Duodenal mucosa (tissue), 2 donors: ENCODE measurements at regions not wholly inside any gene's neighbourhood (a gene's known extent, or its start where the extent isn't known, plus 50 kb on each side); places are given as distances from the start of the nearest gene placed in this dataset.

Experiments used
- H3K27ac ChIP-seq: one replicate; pipeline ENCODE4 v1.7.0; 2013; ENCODE audit warnings: low read depth, low read length
- H3K27me3 ChIP-seq, 2 donors: one replicate each; pipeline ENCODE4 v1.7.0; 2013; ENCODE audit warnings: low read length in 2 of 2, control low read depth in 1 of 2; ENCODE audit not compliant: insufficient read depth in 2 of 2, control insufficient read depth in 1 of 2
- H3K36me3 ChIP-seq, 2 donors: one replicate each; pipeline ENCODE4 v1.7.0; 2013; ENCODE audit warnings: low read length in 2 of 2, control low read depth in 1 of 2; ENCODE audit not compliant: insufficient read depth in 2 of 2, control insufficient read depth in 1 of 2
- H3K4me1 ChIP-seq, 2 donors: one replicate each; pipeline ENCODE4 v1.7.0; 2013; ENCODE audit warnings: low read length in 2 of 2, control low read depth in 1 of 2; ENCODE audit not compliant: insufficient read depth in 2 of 2, control insufficient read depth in 1 of 2
- H3K4me3 ChIP-seq, 2 donors: one replicate each; pipeline ENCODE4 v1.7.0; 2013; ENCODE audit warnings: low read length in 2 of 2, low read depth in 1 of 2
- H3K9ac ChIP-seq, 2 donors: one replicate each; pipeline ENCODE4 v1.7.0; 2013; ENCODE audit warnings: low read length in 2 of 2, low read depth in 1 of 2
- H3K9me3 ChIP-seq, 2 donors: one replicate each; pipeline ENCODE4 v1.7.0; 2013; ENCODE audit warnings: low read length in 2 of 2, control low read depth in 1 of 2; ENCODE audit not compliant: control insufficient read depth in 1 of 2

DNA sequence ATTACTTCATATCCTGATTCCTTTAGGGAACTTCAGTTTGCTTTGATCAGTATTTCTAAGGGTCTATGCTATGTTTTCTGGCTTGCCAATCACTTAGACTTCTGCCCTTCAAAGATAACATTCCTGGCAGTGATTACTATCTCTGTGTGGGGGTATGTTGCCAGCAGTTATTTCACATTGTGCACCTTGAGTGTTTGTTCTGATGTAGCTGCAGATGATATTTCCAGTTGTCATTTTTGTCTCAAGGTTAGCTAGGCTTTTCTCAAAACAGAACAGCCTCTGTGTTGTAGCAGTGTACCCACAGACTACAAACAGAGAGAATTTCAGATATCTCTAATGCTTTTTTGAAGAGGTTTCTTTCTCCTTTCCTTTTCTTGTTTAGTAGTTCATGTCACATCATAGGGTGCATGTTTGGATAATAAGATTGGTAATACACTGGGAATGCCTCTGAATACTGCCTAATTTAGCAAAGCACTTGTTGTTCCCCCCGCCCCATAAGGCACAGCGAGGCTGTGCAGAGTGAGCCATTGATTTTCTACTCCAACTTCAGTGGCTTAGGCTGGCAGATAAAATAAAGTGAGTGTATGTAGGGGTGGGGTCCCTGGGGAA lies 134.7 kb upstream of the AGR3 start:
- Histone ChIP-seq H3K36me3 (no peaks in the 10 kb centered on the region), H3K9me3 (no peaks in the 10 kb centered on the region), H3K27ac (no peak overlapping the region), H3K9ac (no peak overlapping the region), H3K27me3 (no peaks in the 10 kb centered on the region), H3K4me3 (no peak overlapping the region), H3K4me1 (peaks cover 0 to 9% of the 10 kb centered on the region in 2 donors)

GRCh38 chr7:17019106-17019505 lies 137.3 kb upstream of the AGR3 start:
- Histone ChIP-seq H3K9ac (no peak overlapping the region), H3K4me3 (no peak overlapping the region), H3K27me3 (no peaks in the 10 kb centered on the region), H3K27ac (no peak overlapping the region), H3K4me1 (peaks cover 0 to 9% of the 10 kb centered on the region in 2 donors), H3K9me3 (no peaks in the 10 kb centered on the region), H3K36me3 (no peaks in the 10 kb centered on the region)

DNA sequence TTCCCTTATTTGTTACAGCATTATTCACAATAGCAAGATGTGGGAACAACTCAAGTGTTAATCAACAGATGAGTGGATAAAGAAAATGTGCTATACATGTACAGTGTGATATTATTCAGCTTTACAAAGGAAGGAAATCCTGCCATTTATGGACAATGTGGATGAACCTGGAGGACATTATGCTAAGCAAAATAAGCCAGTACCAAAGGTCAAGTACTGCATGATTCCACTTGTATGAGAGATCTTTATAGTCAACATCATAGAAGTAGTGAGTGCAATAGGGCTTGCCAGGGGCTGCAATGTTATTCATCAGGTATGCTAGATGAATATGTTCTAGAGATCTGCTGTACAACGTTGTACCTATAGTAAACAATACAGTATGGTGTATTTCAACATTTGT lies 138.5 kb upstream of the AGR3 start:
- Histone ChIP-seq H3K9ac (no peak overlapping the region), H3K4me1 (peaks cover 0 to 9% of the 10 kb centered on the region in 2 donors), H3K9me3 (no peaks in the 10 kb centered on the region), H3K27me3 (no peaks in the 10 kb centered on the region), H3K27ac (no peak overlapping the region), H3K4me3 (no peak overlapping the region), H3K36me3 (no peaks in the 10 kb centered on the region)

GRCh38 chr7:17021205-17021604 lies 139.4 kb upstream of the AGR3 start:
- Histone ChIP-seq H3K27ac (no peak overlapping the region), H3K9ac (no peak overlapping the region), H3K4me3 (no peak overlapping the region), H3K36me3 (no peaks in the 10 kb centered on the region), H3K4me1 (peaks cover 0 to 11% of the 10 kb centered on the region in 2 donors), H3K9me3 (no peaks in the 10 kb centered on the region), H3K27me3 (no peaks in the 10 kb centered on the region)

DNA sequence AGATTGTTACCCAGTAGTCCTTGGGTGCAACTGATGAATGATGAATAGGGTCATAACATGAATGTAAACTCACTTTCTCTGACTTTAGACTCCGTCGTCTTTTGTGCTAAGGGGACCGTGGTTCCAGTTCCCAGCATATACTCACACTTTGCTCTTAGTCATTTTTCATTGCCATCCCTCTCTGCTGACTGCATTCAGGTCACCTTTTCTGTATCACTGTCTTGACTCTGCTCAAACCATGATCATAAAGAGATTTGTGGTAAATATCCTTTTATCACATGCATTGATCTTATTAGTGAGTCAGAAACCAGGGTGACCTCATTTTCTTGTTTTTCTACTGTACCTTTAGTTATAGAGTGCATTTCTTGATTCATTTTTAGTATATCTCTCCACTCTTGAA lies 141.1 kb upstream of the AGR3 start:
- Histone ChIP-seq H3K27ac (no peak overlapping the region), H3K4me3 (no peak overlapping the region), H3K4me1 (peaks cover 0 to 11% of the 10 kb centered on the region in 2 donors), H3K27me3 (no peaks in the 10 kb centered on the region), H3K9me3 (no peaks in the 10 kb centered on the region), H3K36me3 (no peaks in the 10 kb centered on the region), H3K9ac (no peak overlapping the region)

- Histone ChIP-seq H3K27ac (no peak overlapping the region), H3K9me3 (no peaks in the 10 kb centered on the region)
These were observed 144.5 kb upstream of the AGR3 start for GRCh38 chr7:17026269-17026668.

GRCh38 chr7:17027143-17027788 lies 145.5 kb upstream of the AGR3 start:
- H3K27me3 ChIP-seq, result no peaks in the 10 kb centered on the region
- no peak overlapping the region for H3K9ac ChIP-seq
- H3K27ac ChIP-seq, result no peak overlapping the region
- H3K36me3 ChIP-seq, result no peaks in the 10 kb centered on the region
- H3K9me3 ChIP-seq, result no peaks in the 10 kb centered on the region
- peaks cover 0 to 3% of the 10 kb centered on the region in 2 donors for H3K4me1 ChIP-seq
- H3K4me3 ChIP-seq, result no peak overlapping the region

More at GRCh38 chr7:17026269-17026668, 144.5 kb upstream of the AGR3 start:
- Histone ChIP-seq H3K27me3 (no peaks in the 10 kb centered on the region), H3K4me3 (no peak overlapping the region), H3K36me3 (no peaks in the 10 kb centered on the region), H3K4me1 (peaks cover 0 to 3% of the 10 kb centered on the region in 2 donors), H3K9ac (no peak overlapping the region)

- Histone ChIP-seq H3K4me1 (peaks cover 0 to 3% of the 10 kb centered on the region in 2 donors), H3K4me3 (no peak overlapping the region), H3K36me3 (no peaks in the 10 kb centered on the region), H3K27me3 (no peaks in the 10 kb centered on the region), H3K9ac (no peak overlapping the region), H3K27ac (no peak overlapping the region), H3K9me3 (no peaks in the 10 kb centered on the region)
These were observed 146.0 kb upstream of the AGR3 start for GRCh38 chr7:17027789-17028152.

GRCh38 chr7:17029150-17029549 lies 147.4 kb upstream of the AGR3 start:
- no peaks in the 10 kb centered on the region for H3K27me3 ChIP-seq
- no peak overlapping the region for H3K4me3 ChIP-seq
- no peak overlapping the region for H3K9ac ChIP-seq
- H3K27ac ChIP-seq, result no peak overlapping the region
- H3K36me3 ChIP-seq, result no peaks in the 10 kb centered on the region
- peaks cover 0 to 3% of the 10 kb centered on the region in 2 donors for H3K4me1 ChIP-seq
- no peaks in the 10 kb centered on the region for H3K9me3 ChIP-seq

GRCh38 chr7:17030559-17030958 lies 148.8 kb upstream of the AGR3 start:
- no peak overlapping the region for H3K27ac ChIP-seq
- no peak overlapping the region for H3K4me3 ChIP-seq
- H3K36me3 ChIP-seq, result no peaks in the 10 kb centered on the region
- no peak overlapping the region for H3K9ac ChIP-seq
- H3K4me1 ChIP-seq, result peaks cover 0 to 3% of the 10 kb centered on the region in 2 donors
- no peaks in the 10 kb centered on the region for H3K27me3 ChIP-seq
- no peaks in the 10 kb centered on the region for H3K9me3 ChIP-seq
